ENCODE measurements at regions not wholly inside any gene's neighbourhood (a gene's known extent, or its start where the extent isn't known, plus 50 kb on each side); places are given as distances from the start of the nearest gene placed in this dataset.

DNA sequence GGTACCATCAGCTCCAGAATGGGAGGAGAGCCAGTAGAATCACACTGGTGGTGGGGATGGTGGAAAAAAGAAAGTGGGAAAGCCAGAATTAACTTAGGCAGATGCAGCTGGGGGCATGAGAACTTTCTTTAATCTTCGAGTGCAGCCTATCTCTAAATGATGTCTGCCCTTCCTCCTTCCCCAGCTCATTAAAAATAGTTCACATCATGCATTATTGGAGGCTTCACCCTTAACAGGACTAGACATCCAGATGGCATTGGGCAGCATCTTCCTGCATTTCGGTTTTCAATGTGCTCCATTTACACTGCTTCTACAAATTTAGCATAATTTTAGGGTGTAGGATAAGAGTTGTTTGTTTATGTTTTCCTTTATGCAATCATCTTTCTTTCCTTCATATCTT lies 272.8 kb downstream of the COG6 start:
- TF ChIP-seq POLR2A (IDR thresholded peaks at IDR 0.05; ENCODE audit: low read depth, low read length) = no peak
- TF ChIP-seq, protein P1, sequence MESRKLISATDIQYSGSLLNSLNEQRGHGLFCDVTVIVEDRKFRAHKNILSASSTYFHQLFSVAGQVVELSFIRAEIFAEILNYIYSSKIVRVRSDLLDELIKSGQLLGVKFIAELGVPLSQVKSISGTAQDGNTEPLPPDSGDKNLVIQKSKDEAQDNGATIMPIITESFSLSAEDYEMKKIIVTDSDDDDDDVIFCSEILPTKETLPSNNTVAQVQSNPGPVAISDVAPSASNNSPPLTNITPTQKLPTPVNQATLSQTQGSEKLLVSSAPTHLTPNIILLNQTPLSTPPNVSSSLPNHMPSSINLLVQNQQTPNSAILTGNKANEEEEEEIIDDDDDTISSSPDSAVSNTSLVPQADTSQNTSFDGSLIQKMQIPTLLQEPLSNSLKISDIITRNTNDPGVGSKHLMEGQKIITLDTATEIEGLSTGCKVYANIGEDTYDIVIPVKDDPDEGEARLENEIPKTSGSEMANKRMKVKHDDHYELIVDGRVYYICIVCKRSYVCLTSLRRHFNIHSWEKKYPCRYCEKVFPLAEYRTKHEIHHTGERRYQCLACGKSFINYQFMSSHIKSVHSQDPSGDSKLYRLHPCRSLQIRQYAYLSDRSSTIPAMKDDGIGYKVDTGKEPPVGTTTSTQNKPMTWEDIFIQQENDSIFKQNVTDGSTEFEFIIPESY (IDR thresholded peaks at IDR 0.05) = no peak
- TF ChIP-seq JUND (IDR thresholded peaks at IDR 0.05; ENCODE audit: low read depth, low read length) = no peak
- TF ChIP-seq HCFC1 (IDR thresholded peaks at IDR 0.05; ENCODE audit: low read length) = no peak
